Common myeloid progenitor, CD34-positive (primary cell): ENCODE measurements at regions not wholly inside any gene's neighbourhood (a gene's known extent, or its start where the extent isn't known, plus 50 kb on each side); places are given as distances from the start of the nearest gene placed in this dataset.

ENCODE experiments used
- CTCF ChIA-PET: fragments of 350-600 bp; sonication (Branson Sonifier 250); formaldehyde crosslinking; loops from one replicate; lab custom pipeline; 2021; ENCODE audit warnings: antibody characterized with exemption; lab: Charles Lee
- POLR2A ChIA-PET: fragments of 350-600 bp; sonication (Branson Sonifier 250); formaldehyde crosslinking; loops from one replicate; lab custom pipeline; 2021; ENCODE audit warnings: antibody characterized with exemption; lab: Charles Lee
- DNase-seq, 3 donors: peaks; one replicate each; pipeline versions ENCODE4 v3.0.0 to v3.0.0-alpha.2; 2013
- H3K27ac ChIP-seq, 2 experiments: 1 replicate in 1 of 2; 2 replicates in 1 of 2; pipeline ENCODE4 v1.7.0; 2013; ENCODE audit warnings: inconsistent platforms in 2 of 2, low read length in 2 of 2, mild to moderate bottlenecking in 2 of 2, low read depth in 1 of 2, moderate library complexity in 1 of 2; ENCODE audit not compliant: severe bottlenecking in 2 of 2, insufficient read depth in 1 of 2, poor library complexity in 1 of 2
- H3K27me3 ChIP-seq, 5 experiments: replicated peaks in 2 of 5; 1 replicate in 3 of 5; 2 replicates in 2 of 5; pipeline versions ENCODE4 v1.6.1 to v1.7.0; 2013; ENCODE audit warnings: low read length in 4 of 5, mild to moderate bottlenecking in 2 of 5, moderate library complexity in 2 of 5, inconsistent platforms in 1 of 5; ENCODE audit not compliant: insufficient read depth in 5 of 5, control insufficient read depth in 4 of 5
- H3K36me3 ChIP-seq, 4 experiments: 1 replicate in 2 of 4; 2 replicates in 2 of 4; pipeline versions ENCODE4 v1.6.1 to v1.7.0; 2013; ENCODE audit warnings: low read length in 3 of 4, control low read depth in 1 of 4, mild to moderate bottlenecking in 1 of 4; ENCODE audit not compliant: control insufficient read depth in 4 of 4, insufficient read depth in 4 of 4
- H3K4me1 ChIP-seq, 4 experiments: 1 replicate in 3 of 4; 2 replicates in 1 of 4; pipeline versions ENCODE4 v1.6.1 to v1.7.1; 2013; ENCODE audit warnings: low read length in 3 of 4, mild to moderate bottlenecking in 3 of 4, control low read depth in 1 of 4, inconsistent platforms in 1 of 4, moderate library complexity in 1 of 4; ENCODE audit not compliant: control insufficient read depth in 4 of 4, insufficient read depth in 4 of 4; ENCODE audit errors: control extremely low read depth in 1 of 4
- H3K4me3 ChIP-seq, 7 experiments: 1 replicate in 4 of 7; 2 replicates in 3 of 7; pipeline versions ENCODE4 v1.5.1 to v1.7.0; 2013; ENCODE audit warnings: mild to moderate bottlenecking in 7 of 7, low read length in 6 of 7, moderate library complexity in 6 of 7, inconsistent platforms in 2 of 7, low read depth in 2 of 7, control low read depth in 1 of 7; ENCODE audit not compliant: insufficient read depth in 4 of 7, control insufficient read depth in 1 of 7; ENCODE audit errors: extremely low read depth in 1 of 7
- H3K9me3 ChIP-seq, 5 experiments: 1 replicate in 4 of 5; 2 replicates in 1 of 5; pipeline versions ENCODE4 v1.6.1 to v1.7.1; 2013; ENCODE audit warnings: low read length in 4 of 5, mild to moderate bottlenecking in 2 of 5, inconsistent platforms in 1 of 5, low read depth in 1 of 5, moderate library complexity in 1 of 5; ENCODE audit not compliant: control insufficient read depth in 4 of 5, insufficient read depth in 2 of 5; ENCODE audit errors: control extremely low read depth in 1 of 5
- WGBS: methylation state at CpG from one replicate; pipeline ENCODE4 v1.1.5; 2013; ENCODE audit not compliant: insufficient coverage; 5-methylcytosine and 5-hydroxymethylcytosine counted together

GRCh38 chr2:21466341-21466927, 342.7 kb downstream of the TDRD15 start:
- no peaks in the 10 kb centered on the region for H3K36me3 ChIP-seq
- no peaks in the 10 kb centered on the region for H3K27me3 ChIP-seq
- H3K9me3 ChIP-seq, result no peaks in the 10 kb centered on the region
- H3K4me3 ChIP-seq, result no peak overlapping the region
- 86% methylated on average over 1 of the region's 1 CpG for WGBS
- CTCF ChIA-PET, result no interaction called here
- POLR2A ChIA-PET, result no interaction called here
- DNase-seq, result no peak
- no peaks in the 10 kb centered on the region for H3K4me1 ChIP-seq
- H3K27ac ChIP-seq, result no peak overlapping the region

- CTCF ChIA-PET, result no interaction called here
- Histone ChIP-seq H3K27ac (no peak overlapping the region), H3K4me3 (no peak overlapping the region), H3K9me3 (no peaks in the 10 kb centered on the region), H3K4me1 (no peaks in the 10 kb centered on the region), H3K27me3 (peaks cover 0 to 3% (median 0%) of the 10 kb centered on the region in 5 experiments), H3K36me3 (no peaks in the 10 kb centered on the region)
- 89% methylated on average over 1 of the region's 1 CpG for WGBS
- no peak for DNase-seq
- POLR2A ChIA-PET, result no interaction called here
Measured at GRCh38 chr2:21467280-21467818, 343.6 kb downstream of the TDRD15 start.

- no peaks in the 10 kb centered on the region for H3K4me1 ChIP-seq
- DNase-seq, result no peak
- peaks cover 0 to 3% (median 0%) of the 10 kb centered on the region in 5 experiments for H3K27me3 ChIP-seq
- POLR2A ChIA-PET, result no interaction called here
- no peaks in the 10 kb centered on the region for H3K36me3 ChIP-seq
- H3K27ac ChIP-seq, result no peak overlapping the region
- 100% methylated on average over 2 of the region's 2 CpGs for WGBS
- no peaks in the 10 kb centered on the region for H3K9me3 ChIP-seq
- H3K4me3 ChIP-seq, result no peak overlapping the region
- CTCF ChIA-PET, result no interaction called here
Measured at GRCh38 chr2:21467910-21468309, 344.1 kb downstream of the TDRD15 start.

GRCh38 chr2:21468624-21469023, 344.9 kb downstream of the TDRD15 start:
- ChIA-PET POLR2A (no interaction called here), CTCF (no interaction called here)

GRCh38 chr2:21469158-21469557, 345.4 kb downstream of the TDRD15 start:
- no peak overlapping the region for H3K27ac ChIP-seq
- H3K4me1 ChIP-seq, result no peaks in the 10 kb centered on the region
- peaks cover 0 to 3% (median 0%) of the 10 kb centered on the region in 5 experiments for H3K27me3 ChIP-seq
- DNase-seq, result no peak
- 100% methylated on average over 2 of the region's 2 CpGs for WGBS
- POLR2A ChIA-PET, result no interaction called here
- no peaks in the 10 kb centered on the region for H3K9me3 ChIP-seq
- H3K4me3 ChIP-seq, result no peak overlapping the region
- no peaks in the 10 kb centered on the region for H3K36me3 ChIP-seq
- CTCF ChIA-PET, result no interaction called here

More at GRCh38 chr2:21468624-21469023, 344.9 kb downstream of the TDRD15 start:
- Histone ChIP-seq H3K27ac (no peak overlapping the region), H3K27me3 (peaks cover 0 to 3% (median 0%) of the 10 kb centered on the region in 5 experiments), H3K4me1 (no peaks in the 10 kb centered on the region), H3K4me3 (no peak overlapping the region), H3K36me3 (no peaks in the 10 kb centered on the region), H3K9me3 (no peaks in the 10 kb centered on the region)
- WGBS, result 83% methylated on average over 1 of the region's 4 CpGs
- DNase-seq, result no peak

- ChIA-PET POLR2A (no interaction called here), CTCF (no interaction called here)
- no peak overlapping the region for H3K27ac ChIP-seq
- H3K4me1 ChIP-seq, result no peaks in the 10 kb centered on the region
- DNase-seq, result no peak
- peaks cover 0 to 3% (median 0%) of the 10 kb centered on the region in 5 experiments for H3K27me3 ChIP-seq
- no peak overlapping the region for H3K4me3 ChIP-seq
- H3K9me3 ChIP-seq, result no peaks in the 10 kb centered on the region
- no peaks in the 10 kb centered on the region for H3K36me3 ChIP-seq
- 81% methylated on average over 4 of the region's 4 CpGs for WGBS
Measured at GRCh38 chr2:21469564-21469963, 345.8 kb downstream of the TDRD15 start.

GRCh38 chr2:21480162-21480561, 356.4 kb downstream of the TDRD15 start:
- Histone ChIP-seq H3K27ac (no peak overlapping the region), H3K4me1 (no peaks in the 10 kb centered on the region), H3K27me3 (no peaks in the 10 kb centered on the region), H3K9me3 (no peaks in the 10 kb centered on the region), H3K4me3 (no peak overlapping the region), H3K36me3 (no peaks in the 10 kb centered on the region)
- CTCF ChIA-PET, result no interaction called here
- no peak for DNase-seq
- 80% methylated on average over 1 of the region's 2 CpGs for WGBS
- POLR2A ChIA-PET, result no interaction called here
